GM21447 (cell line): ENCODE measurements at regions not wholly inside any gene's neighbourhood (a gene's known extent, or its start where the extent isn't known, plus 50 kb on each side); places are given as distances from the start of the nearest gene placed in this dataset.
"Not testable (repeated sequence)": the region's sequence is repeated elsewhere in the genome, so short reads cannot be mapped to it uniquely, and the experiment has no call there.

Experiments used
- ATAC-seq: cut with Tn5 transposase; IDR thresholded peaks from one replicate; pipeline ENCODE4 v1.9.1; 2021; ENCODE audit not compliant: unreplicated experiment

DNA sequence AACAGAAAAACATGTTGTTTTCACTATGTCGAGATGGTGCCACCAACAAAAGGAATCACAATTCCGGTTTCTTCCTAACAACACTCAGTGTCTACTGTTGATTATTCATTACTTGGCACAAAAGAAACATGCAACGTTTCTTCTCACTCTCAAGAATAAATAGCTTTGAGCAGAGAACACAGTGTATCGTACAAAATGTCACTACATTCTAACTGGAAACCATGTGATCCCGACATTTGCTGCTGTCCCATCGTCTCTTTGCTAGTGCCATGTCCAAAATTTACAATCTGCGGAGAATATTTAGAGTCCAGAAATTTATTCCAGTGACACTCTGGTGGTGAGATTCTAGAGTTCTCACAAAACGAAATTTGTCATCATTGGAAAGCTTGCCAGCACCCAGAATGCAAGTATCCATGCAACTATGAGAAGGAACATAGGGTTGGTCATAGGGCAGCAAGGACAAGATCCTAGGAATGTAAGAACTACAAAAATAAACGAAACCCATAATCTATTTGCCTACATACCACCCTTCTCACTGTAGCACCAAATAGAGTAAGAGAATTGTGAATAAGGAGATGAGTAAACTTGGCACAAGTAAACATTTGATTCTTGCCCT, 505.1 kb downstream of the LTN1 start:
- ATAC-seq: no peak

DNA sequence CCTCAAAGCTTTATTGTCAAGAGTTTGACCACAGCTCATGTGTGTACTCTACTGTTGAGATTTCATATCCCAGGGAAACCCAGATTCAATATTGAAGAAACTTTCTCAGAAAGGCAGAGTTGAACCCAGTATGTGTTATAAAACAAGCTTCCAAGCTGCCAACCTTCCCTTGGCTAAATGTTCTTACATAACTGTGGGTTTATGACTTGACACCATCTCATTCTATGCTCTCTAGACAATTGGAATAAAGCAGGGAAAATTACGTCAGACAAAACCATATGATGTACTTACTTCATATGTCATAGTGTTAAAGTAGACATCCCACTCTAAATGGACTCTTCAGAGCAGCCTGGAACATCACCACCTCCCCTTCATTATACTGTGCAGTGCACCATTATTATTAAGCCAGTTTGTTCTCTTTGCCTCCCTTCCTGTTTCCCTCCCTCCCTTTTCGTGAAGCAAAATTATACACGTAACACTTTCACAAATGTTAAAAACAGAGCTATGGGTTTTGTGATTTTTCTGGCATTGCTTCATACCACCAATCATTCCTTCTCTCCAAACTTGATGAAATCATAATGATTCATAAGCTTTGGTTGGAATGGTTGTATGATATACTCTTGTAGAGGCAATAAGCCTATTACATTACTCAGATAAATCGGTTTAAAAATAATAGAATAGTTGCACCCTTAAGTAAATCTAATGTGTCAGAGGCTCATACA, 507.2 kb downstream of the LTN1 start:
- ATAC-seq: no peak

GRCh38 chr21:28483301-28484035, 509.2 kb downstream of the LTN1 start:
- no peak for ATAC-seq

GRCh38 chr21:28482657-28483056, 510.0 kb downstream of the LTN1 start:
- ATAC-seq: no peak

GRCh38 chr21:28480470-28480869, 512.2 kb downstream of the LTN1 start:
- ATAC-seq: no peak

DNA sequence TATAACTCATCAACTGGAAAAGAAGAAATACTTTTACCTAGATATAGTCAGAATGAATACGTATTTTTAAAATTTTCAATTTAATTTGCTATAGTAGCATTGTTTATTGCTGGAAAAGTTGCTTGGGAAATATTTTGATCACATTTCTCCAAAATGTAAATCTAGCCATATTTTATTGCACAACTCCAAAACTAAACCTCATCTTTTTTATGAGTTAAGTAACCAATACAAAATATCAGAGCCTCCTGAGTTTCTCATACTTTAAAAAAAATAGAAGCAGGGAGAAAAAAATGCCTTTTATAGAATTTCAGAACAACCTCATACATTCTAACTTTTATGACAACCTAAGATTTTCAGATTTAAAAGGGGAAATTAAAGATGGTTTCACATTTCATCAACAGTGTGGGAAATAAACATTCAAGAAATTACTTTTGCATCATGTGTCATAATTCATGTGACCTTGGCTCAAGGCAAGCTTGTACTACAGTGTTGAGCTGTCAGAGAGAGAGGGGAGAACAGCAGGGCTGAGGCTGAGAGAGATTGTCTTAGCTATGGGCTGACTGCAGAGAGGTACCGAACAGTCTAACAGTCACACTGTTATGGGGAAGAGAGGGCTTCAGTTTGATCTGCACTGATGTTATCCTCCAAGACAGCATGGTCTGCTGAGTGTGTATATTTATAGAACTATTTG, 519.0 kb downstream of the LTN1 start:
- no peak for ATAC-seq

GRCh38 chr21:28472543-28472942, 520.1 kb downstream of the LTN1 start:
- ATAC-seq: not testable (repeated sequence)

DNA sequence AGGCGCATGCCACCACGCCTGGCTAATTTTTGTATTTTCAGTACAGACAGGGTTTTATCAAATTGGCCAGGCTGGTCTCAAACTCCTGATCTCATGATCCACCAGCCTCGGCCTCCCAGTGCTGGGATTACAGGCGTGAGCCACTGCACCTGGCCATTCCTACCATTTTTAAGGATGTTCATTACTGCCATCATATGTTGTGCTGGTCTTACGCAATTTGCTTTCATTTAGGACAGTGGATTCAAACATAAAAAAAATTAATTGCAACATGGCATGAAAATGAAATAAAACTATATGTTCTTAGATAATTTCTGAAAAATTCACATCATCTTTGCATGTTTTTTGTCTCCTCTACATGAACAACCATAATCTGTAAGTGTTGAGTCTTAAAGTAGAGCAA, 527.7 kb downstream of the LTN1 start:
- no peak for ATAC-seq

DNA sequence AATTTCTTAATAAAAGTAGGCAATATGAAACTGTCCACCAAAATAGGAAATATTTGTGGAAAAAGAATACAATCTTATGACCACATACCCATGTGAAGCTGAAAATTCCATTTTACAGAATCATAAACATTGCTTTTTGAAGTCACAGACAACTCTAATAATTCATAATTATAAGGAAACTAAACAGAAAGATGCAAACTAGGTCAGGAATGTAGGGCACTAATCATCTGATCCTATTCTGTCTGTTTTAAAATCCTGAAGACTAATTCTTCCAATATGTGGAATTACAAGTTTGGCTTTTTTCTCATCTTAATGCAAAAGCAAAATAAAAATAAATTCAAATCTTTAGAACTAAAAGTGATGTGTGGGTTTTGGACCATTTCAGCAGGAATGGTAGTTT, 528.6 kb downstream of the LTN1 start:
- ATAC-seq: no peak

DNA sequence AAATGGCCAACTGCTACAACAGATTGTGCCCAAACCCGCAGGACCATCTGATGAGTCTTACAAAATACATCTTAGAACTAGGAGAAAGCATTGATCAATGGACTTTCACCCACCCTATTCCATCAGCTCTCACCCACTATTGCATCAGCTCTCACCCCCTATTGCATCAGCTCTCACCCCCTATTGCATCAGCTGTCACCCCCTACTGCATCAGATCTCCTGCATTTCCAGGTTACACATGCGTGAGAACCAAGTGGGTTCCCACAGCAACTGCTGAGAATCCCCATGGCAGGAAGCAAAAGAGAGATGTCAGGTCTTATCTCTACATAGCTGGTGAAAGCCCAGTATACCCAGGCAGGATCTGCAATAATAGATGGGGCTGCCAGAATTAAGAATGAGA, 533.5 kb downstream of the LTN1 start:
- no peak for ATAC-seq

DNA sequence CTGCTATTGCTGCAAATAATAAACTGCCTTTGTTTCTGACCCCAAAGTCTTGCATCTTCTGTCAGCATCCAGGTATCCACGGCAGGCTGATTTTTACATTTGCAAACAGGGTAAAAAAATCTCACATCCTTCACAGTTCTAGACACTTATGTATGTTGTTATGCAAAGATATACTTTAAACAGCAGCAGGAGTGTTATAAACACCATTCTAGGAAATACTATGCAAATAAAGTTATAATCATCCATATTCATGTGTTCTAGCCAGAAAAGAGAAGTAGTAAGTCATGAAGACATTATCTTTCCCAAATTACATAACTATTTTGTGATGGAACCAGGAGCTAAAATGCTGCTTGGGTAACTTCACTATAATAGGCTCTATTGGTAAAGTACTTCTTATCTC, 534.2 kb downstream of the LTN1 start:
- no peak for ATAC-seq

DNA sequence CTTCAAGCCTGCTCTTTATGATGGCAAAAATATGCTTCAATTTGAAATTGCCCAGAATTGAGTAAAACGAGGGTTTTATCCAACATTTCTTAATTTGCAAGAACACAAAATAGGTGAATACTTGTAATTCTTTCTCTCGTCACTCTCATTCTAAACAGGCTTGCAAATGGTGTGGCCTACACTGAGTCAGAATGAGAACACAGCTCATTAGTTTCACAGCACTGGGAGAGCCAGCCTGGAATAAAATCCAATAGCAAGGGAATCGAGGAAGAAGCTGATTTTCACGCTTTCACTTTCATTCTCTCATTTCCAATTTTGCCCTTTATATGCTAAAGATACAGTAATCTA, 537.5 kb downstream of the LTN1 start:
- no peak for ATAC-seq

DNA sequence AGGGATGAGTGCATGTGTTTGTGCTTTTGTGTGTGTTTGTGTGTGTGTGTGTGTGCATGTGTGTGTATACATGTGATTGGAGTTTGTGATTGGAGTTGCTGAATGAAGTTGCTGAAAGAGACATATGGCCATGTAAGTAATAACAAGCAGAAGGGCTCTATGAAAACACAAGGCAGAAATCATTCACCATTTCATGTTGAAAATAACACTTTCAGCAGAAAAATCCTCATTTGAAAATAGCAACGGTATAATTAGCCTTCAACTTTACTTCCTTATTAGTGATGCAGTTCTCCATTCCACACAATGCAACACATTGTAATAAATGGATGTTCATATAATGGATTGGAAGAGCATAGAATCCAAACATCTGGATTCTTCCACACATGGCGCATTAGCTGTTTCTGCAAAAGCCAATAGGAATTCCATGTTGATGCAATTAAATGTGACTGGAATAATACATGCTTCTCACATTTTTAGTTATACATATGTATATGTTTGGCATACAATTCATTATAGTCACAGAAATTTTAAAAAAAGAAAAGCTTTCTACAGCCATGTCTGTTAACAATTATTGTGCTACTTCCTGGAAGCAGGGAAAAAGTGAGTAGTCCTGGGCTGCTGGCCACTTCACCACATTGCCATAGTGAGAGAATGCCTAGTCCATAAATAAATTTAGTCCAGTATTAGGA, 538.0 kb downstream of the LTN1 start:
- no peak for ATAC-seq

DNA sequence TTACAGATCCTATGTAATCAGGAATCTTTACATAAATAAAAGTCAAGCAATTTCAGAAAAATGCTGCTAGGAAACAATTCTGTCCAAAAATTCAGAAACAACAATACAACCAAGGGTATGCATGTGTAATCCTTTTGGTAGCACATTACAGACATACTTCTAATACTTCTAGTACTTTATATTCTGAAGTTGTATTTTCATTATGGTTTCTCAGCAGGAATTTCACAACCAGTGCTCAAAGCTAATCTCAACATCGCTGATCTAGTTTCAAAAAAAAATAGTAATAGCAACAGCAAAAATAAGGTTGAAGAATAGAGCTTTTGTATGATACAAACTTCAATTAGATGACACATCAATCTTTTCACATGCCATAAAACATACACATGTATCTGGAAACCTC, 545.2 kb downstream of the LTN1 start:
- ATAC-seq: no peak

DNA sequence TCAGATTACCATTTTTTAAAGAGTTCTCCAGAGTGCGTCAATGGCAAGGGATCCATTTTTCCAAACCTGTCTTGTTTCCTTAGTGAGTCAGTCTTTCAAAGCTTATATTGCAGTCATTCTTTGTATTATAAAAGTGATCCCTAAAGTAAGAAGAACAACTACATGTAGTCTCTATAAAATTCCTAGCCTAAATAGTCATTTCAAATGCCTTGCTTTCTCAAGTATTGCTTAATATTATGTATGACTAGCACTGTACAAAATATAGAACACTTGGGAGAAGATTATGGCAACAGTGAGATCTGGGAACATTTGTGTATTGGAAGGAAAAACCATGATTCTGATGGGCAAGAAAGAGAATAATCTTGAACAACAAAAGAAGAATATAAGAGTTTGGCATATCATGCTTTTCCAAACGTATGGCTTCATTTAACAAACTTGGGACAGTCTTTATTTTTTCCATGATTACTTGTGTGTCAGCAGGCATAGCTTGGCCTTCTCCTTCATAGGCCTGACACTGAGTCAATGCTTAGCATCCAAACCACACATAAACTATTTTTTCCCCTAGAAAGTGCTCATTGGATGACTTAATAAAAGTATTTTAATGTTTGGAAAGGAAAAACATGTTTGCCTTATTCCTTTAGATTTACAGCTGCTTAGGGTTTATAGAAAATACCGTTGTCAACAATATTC, 547.4 kb downstream of the LTN1 start:
- ATAC-seq: no peak

DNA sequence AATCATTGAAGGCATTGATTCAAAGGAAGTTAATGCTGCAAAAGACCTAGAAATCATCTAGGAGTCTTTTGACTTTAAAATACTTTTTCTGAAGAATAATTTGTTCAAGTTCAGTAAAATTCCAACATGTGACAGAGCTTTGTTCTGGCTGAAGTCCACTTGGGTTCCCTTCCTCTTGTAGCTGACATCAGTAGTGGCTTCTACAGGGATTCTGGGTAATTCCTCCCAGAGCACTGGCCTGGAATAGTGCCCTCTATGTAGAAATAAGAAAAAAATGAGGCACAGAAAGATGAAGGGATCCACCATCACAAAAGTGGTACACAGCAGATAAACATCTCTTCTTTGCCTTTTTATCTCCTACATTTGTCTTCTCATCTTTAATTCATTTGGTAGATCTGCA, 548.1 kb downstream of the LTN1 start:
- no peak for ATAC-seq

DNA sequence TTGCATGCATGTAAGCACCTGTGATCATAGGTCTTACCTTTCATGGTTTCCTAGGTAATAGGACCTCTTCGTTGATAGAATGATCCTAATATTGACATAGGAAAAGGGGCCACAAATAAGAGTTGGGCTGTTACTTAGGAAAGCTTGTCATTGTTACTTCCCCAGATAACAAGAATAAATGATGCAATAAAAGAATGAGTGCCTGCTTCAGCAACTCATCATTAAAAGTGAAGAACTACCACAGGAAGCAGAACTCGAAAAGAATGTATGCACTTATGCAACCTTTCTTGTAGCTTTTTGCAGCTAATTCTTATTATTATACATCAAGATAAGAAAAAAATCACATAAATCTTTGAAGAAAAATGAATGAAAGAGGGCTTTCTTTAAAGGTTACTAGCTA, 548.6 kb downstream of the LTN1 start:
- ATAC-seq: no peak

DNA sequence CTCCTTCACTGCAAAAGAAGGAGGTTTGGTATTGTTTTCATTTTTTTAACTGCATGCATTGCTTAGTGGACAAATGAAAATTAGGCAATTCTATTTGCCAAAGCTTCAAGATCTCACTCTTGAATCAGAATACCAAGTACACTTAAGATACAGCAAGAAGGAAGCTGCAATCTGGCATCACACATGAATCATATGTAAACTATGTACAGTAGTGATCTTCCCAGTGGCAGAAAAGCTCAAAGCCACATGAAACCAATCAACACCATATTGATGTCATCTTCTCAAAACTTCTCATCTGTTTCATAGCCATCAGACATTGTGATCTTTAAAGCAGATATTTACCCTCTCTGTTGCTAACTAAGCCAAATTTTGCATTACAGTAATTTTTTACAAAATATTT, 550.1 kb downstream of the LTN1 start:
- ATAC-seq: no peak

- ATAC-seq: no peak
These were observed 550.6 kb downstream of the LTN1 start for GRCh38 chr21:28442085-28442484.

DNA sequence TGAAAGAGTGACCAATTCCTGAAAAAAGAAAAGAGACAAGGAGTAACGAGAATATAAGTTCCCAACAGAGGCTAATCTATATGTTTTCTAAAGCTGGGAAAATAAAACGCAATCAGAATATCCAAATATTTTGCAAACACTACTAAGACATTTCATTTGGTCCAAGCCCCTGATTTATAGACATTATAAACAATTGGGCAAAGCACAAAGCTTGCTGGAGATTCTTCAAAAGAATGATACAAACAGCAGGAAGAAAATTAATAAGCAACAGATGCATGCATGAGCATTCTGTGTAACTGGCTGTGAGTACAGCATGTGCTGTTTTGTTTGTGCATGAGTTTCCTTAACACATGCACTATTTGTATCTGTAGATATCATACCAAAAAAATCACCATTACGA, 552.9 kb downstream of the LTN1 start:
- no peak for ATAC-seq

DNA sequence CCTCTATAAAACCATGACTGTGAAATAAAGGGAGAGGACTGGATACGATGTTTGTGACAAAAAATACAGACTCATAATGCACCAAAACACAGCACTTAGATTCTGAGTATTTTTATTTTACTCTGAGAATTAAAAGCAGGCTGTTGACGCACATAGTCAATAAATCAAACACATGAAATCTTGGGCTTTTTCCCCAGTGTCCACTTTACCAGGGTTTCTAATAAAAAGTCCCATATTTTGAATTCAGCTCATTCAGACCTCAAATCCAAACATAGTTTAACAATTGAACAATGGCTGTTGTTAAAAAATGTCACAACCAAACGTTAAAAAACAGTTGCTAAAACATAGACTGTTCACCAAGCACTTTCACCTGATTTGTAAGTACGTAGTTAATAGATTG, 553.4 kb downstream of the LTN1 start:
- no peak for ATAC-seq
